Stimulated activated effector memory CD8-positive, alpha-beta T cell treated with anti-CD3 and anti-CD28 coated beads, Interleukin-12 subunit alpha, Interleukin-12 subunit beta, amount 100 ng/mL, for 72 hours (primary cell): ENCODE measurements at regions not wholly inside any gene's neighbourhood (a gene's known extent, or its start where the extent isn't known, plus 50 kb on each side); places are given as distances from the start of the nearest gene placed in this dataset.
A peak's percentile ranks its signal among the peaks of the same experiment; 100 is the strongest.
"Not testable (repeated sequence)": the region's sequence is repeated elsewhere in the genome, so short reads cannot be mapped to it uniquely, and the experiment has no call there.

ENCODE experiments used
- ATAC-seq: fragments of 150-1000 bp; cut with Tn5 transposase; 2 replicates; pipeline ENCODE4 v1.10.0; 2021
- DNase-seq, 2 donors: peaks; one replicate each; pipeline ENCODE4 v3.0.0; 2021 to 2022; ENCODE audit warnings: low spot score in 2 of 2
- H3K27ac Mint-ChIP-seq: one replicate; pipeline ENCODE4 v1.8.0; 2022; ENCODE audit warnings: mild to moderate bottlenecking, mixed read lengths
- H3K36me3 Mint-ChIP-seq: one replicate; pipeline ENCODE4 v1.8.0; 2022; ENCODE audit warnings: mild to moderate bottlenecking, mixed read lengths
- H3K4me1 Mint-ChIP-seq: one replicate; pipeline ENCODE4 v1.8.0; 2022; ENCODE audit warnings: mixed read lengths
- H3K4me3 Mint-ChIP-seq: one replicate; pipeline ENCODE4 v1.8.0; 2022; ENCODE audit warnings: mild to moderate bottlenecking, mixed read lengths
- H3K9me3 Mint-ChIP-seq: one replicate; pipeline ENCODE4 v1.8.0; 2022; ENCODE audit warnings: mixed read lengths

DNA sequence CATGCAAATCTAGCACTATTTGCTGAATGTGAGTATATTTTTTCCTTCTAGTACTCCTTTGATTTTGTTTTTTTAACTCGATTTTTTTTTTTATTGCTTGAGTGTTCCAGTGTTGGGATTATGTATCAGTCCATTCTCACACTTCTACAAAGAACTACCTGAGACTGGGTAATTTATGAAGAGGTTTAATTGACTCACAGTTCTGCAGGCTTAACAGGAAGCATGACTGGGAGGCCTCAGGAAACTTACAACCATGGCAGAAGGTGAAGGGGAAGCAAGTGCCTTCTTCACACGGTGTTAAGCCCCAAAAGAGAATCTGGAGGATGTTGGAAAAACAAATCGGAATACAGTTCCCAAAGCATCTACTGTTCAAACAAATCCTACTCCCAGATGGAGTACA, 69.1 kb downstream of the ZNF518B start:
- DNase-seq, H3K9me3 Mint-ChIP-seq, H3K4me1 Mint-ChIP-seq, H3K27ac Mint-ChIP-seq, ATAC-seq, H3K4me3 Mint-ChIP-seq, H3K36me3 Mint-ChIP-seq: not testable (repeated sequence)

DNA sequence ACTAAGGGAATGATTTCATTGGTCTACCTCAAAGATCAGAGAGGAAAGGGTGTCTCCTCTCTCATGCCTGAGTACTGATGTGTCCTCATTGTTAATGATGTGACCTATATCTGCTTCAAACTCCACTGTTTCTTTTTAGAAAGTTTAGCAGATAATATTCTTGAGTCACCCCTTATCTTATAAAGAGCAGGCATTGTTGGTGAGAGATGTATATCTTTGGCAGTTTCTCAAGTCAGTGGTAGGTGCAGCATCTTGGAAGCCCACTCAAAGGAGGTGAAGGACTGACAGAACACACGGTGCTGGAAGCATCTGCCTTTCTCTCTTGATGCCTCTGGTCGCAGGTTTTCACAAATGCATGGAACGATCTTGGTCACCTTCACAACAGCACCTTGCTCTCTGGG, 71.2 kb downstream of the ZNF518B start:
- Mint-ChIP-seq H3K27ac (no peak overlapping the region), H3K9me3 (no peaks in the 10 kb centered on the region), H3K4me1 (no peaks in the 10 kb centered on the region), H3K4me3 (no peak overlapping the region), H3K36me3 (no peaks in the 10 kb centered on the region)
- DNase-seq (no peak), ATAC-seq (no peak)

GRCh38 chr4:10384974-10385373, 72.3 kb downstream of the ZNF518B start:
- Mint-ChIP-seq H3K36me3 (no peaks in the 10 kb centered on the region), H3K9me3 (no peaks in the 10 kb centered on the region), H3K27ac (no peak overlapping the region), H3K4me3 (no peak overlapping the region), H3K4me1 (no peaks in the 10 kb centered on the region)
- ATAC-seq (peak; percentile 43), DNase-seq (no peak)

- H3K4me1 Mint-ChIP-seq = no peaks in the 10 kb centered on the region
- no peak overlapping the region for H3K4me3 Mint-ChIP-seq
- no peaks in the 10 kb centered on the region for H3K9me3 Mint-ChIP-seq
- no peak for DNase-seq
- no peak overlapping the region for H3K27ac Mint-ChIP-seq
- H3K36me3 Mint-ChIP-seq = no peaks in the 10 kb centered on the region
- ATAC-seq = no peak
Observed at GRCh38 chr4:10383417-10383816, 73.8 kb downstream of the ZNF518B start.

DNA sequence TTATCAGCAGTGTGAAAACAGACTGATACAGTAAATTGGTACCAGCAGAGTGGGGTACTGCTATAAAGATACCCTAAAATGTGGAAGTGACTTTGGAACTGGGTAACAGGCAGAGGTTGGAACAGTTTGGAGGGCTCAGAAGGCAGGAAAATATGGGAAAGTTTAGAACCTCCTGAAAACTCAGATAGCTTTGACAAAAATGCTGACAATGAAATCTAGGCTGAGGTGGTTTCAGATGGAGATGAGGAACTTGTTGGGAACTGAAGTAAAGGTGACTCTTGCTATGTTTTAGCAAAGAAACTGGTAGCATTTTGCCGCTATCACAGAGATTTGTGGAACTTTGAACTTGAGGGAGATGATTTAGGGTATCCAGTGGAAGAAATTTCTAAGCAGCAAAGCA, 75.1 kb downstream of the ZNF518B start:
- not testable (repeated sequence) for DNase-seq, H3K9me3 Mint-ChIP-seq, H3K27ac Mint-ChIP-seq, H3K4me3 Mint-ChIP-seq, H3K36me3 Mint-ChIP-seq, ATAC-seq, H3K4me1 Mint-ChIP-seq

DNA sequence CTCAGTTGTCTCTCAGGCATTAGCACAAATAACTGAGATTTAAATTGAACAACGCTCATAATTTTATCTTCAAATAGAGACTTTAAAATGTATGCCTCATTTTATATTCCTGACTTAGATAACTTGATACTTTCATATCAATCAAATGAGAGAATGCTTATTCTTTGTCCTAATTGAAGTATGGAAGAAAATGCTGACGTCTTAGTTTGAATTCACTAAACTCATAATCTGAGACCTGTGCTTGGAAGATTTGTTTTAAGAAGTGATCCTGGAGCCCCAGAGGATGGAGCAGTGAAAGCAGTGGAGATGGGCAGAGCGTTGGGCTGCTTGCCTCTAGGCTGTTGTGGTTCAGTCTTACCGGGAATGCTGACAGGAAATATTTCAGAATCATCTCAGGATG, 76.1 kb downstream of the ZNF518B start:
- no peaks in the 10 kb centered on the region for H3K36me3 Mint-ChIP-seq
- H3K4me1 Mint-ChIP-seq = no peaks in the 10 kb centered on the region
- no peaks in the 10 kb centered on the region for H3K9me3 Mint-ChIP-seq
- ATAC-seq = no peak
- no peak overlapping the region for H3K4me3 Mint-ChIP-seq
- H3K27ac Mint-ChIP-seq = no peak overlapping the region
- no peak for DNase-seq

DNA sequence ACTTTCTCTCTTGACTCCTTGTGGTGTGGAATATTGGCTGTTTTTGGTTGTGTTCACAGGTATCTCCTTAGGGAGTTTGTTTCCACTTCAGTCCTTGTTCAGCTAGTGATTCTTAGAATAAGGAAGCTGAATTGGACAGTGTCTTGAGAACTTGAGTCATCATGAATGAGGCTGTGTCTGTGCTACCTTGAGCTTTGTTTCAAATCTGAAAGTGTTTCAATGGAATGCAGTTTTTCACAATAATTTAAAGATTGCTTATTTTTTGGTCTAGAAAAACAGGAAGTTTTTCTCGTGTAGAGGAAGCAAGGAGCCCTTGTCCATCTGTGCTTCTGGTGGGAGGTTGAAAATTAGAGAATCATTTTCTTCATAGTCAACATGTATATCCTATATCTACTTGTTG, 76.5 kb downstream of the ZNF518B start:
- ATAC-seq (no peak), DNase-seq (no peak)
- Mint-ChIP-seq H3K4me1 (no peaks in the 10 kb centered on the region), H3K9me3 (no peaks in the 10 kb centered on the region), H3K36me3 (no peaks in the 10 kb centered on the region), H3K4me3 (no peak overlapping the region), H3K27ac (no peak overlapping the region)

DNA sequence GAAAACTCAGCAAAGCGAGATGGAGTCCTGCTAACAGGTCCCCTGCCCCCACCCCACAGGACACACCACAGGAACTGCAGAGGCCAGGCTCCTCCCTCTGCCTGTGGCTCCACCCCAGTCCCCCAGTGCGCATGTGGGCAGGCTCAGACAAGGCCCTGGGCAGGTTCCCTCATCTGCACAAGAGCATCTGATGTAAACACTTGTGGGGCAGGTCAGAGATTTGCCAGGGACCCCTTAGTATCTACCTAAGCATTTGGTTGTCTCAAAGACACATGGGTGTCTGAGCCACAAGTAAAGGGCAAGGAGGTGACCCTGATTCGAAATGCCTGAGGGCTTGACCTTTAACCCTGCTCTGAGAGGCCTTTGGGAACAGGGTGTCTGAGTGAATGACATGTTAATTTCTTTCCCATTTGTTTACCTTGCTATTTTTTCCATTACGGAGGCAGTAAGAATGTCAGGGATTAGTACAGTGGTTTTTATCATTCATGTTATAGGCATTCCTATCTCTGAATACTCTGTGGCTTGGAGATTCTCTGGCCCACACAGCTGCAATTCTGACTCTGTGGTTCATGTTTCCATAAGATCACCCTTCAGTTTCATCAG, 85.3 kb downstream of the ZNF518B start:
- no peaks in the 10 kb centered on the region for H3K4me1 Mint-ChIP-seq
- no peaks in the 10 kb centered on the region for H3K36me3 Mint-ChIP-seq
- H3K9me3 Mint-ChIP-seq = no peaks in the 10 kb centered on the region
- H3K27ac Mint-ChIP-seq = no peak overlapping the region
- DNase-seq (no peak), ATAC-seq (no peak)
- H3K4me3 Mint-ChIP-seq = no peak overlapping the region

GRCh38 chr4:10371121-10371520, 86.1 kb downstream of the ZNF518B start:
- Mint-ChIP-seq H3K4me3 (no peak overlapping the region), H3K4me1 (no peaks in the 10 kb centered on the region), H3K9me3 (no peaks in the 10 kb centered on the region), H3K36me3 (no peaks in the 10 kb centered on the region), H3K27ac (no peak overlapping the region)
- DNase-seq = no peak
- no peak for ATAC-seq

GRCh38 chr4:10369517-10369916, 87.7 kb downstream of the ZNF518B start:
- no peak overlapping the region for H3K4me3 Mint-ChIP-seq
- no peak for DNase-seq
- no peaks in the 10 kb centered on the region for H3K9me3 Mint-ChIP-seq
- ATAC-seq = no peak
- no peak overlapping the region for H3K27ac Mint-ChIP-seq
- no peaks in the 10 kb centered on the region for H3K4me1 Mint-ChIP-seq
- H3K36me3 Mint-ChIP-seq = no peaks in the 10 kb centered on the region

DNA sequence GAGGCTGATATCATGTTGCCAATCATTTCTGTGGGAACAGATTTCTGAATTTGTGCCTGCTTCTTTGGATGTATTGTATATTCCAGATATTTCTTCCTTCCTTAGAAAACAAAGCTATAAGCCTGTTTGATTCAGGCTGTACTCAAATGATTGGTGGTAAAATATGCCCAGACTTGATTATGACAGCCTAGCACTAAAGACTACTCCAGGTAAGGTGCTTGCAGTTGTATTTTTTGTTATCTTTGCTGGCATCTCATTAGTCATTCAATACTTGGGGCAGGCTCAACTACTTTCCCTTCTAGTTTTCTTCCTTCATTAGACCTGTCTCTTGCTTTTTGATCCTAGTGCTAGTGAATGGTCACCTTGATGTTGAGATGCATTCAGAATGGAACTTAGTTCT, 90.6 kb downstream of the ZNF518B start:
- Mint-ChIP-seq H3K4me3 (no peak overlapping the region), H3K36me3 (no peaks in the 10 kb centered on the region), H3K27ac (no peak overlapping the region), H3K4me1 (no peaks in the 10 kb centered on the region), H3K9me3 (no peaks in the 10 kb centered on the region)
- no peak for ATAC-seq
- DNase-seq = no peak

GRCh38 chr4:10364194-10364593, 93.0 kb downstream of the ZNF518B start:
- ATAC-seq (no peak), DNase-seq (no peak)
- no peaks in the 10 kb centered on the region for H3K36me3 Mint-ChIP-seq
- no peaks in the 10 kb centered on the region for H3K4me1 Mint-ChIP-seq
- H3K4me3 Mint-ChIP-seq = no peak overlapping the region
- no peaks in the 10 kb centered on the region for H3K9me3 Mint-ChIP-seq
- H3K27ac Mint-ChIP-seq = no peak overlapping the region

GRCh38 chr4:10354746-10355145, 102.5 kb downstream of the ZNF518B start:
- H3K9me3 Mint-ChIP-seq = no peaks in the 10 kb centered on the region
- H3K4me1 Mint-ChIP-seq = no peaks in the 10 kb centered on the region
- H3K4me3 Mint-ChIP-seq = no peak overlapping the region
- DNase-seq (no peak), ATAC-seq (no peak)
- no peaks in the 10 kb centered on the region for H3K36me3 Mint-ChIP-seq
- no peak overlapping the region for H3K27ac Mint-ChIP-seq

DNA sequence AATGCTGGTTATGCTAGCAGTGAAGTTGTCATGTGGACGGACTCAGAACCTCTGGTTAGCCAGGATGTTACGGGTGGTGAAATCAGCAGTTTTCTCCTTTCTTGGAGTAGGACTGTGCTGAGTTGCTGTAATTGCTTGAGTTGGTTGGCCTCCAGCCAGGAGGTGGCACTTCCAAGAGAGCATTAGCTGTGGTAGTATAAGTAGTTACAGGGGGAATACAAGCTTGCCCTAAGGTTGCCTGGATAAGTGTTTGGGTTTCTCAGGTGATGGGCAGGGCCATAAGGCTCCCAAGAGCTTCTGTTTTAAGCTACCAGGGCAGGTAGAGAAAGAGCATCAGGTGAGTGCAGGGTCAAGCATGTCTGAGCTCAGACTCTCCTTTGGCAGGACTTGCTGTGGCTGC, 103.0 kb downstream of the ZNF518B start:
- Mint-ChIP-seq H3K27ac (no peak overlapping the region), H3K9me3 (no peaks in the 10 kb centered on the region), H3K36me3 (no peaks in the 10 kb centered on the region), H3K4me1 (no peaks in the 10 kb centered on the region), H3K4me3 (no peak overlapping the region)
- ATAC-seq (no peak), DNase-seq (no peak)

DNA sequence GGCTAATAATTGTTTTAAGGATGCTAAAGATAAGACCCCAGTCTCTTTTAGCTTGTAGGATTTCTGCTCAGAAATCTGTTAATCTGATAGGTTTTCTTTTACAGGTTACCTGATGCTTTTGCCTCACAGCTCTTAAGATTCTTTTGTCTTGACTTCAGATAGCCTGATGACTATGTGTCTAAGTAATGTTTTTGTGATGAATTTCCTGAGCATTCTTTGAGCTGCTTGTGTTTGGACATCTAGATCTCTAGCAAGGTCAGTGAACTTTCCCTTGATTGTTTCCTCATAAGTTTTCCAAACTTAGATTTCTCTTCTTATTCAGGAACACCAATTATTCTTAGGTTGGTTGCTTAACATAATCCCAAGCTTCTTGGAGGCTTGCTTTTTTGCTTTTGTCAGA, 104.1 kb downstream of the ZNF518B start:
- H3K4me1 Mint-ChIP-seq = no peaks in the 10 kb centered on the region
- H3K4me3 Mint-ChIP-seq = no peak overlapping the region
- ATAC-seq = no peak
- no peaks in the 10 kb centered on the region for H3K9me3 Mint-ChIP-seq
- H3K27ac Mint-ChIP-seq = no peak overlapping the region
- no peaks in the 10 kb centered on the region for H3K36me3 Mint-ChIP-seq
- DNase-seq = no peak

GRCh38 chr4:10348241-10348640, 109.0 kb downstream of the ZNF518B start:
- no peaks in the 10 kb centered on the region for H3K36me3 Mint-ChIP-seq
- no peak for DNase-seq
- H3K4me3 Mint-ChIP-seq = no peak overlapping the region
- H3K9me3 Mint-ChIP-seq = no peaks in the 10 kb centered on the region
- no peaks in the 10 kb centered on the region for H3K4me1 Mint-ChIP-seq
- ATAC-seq = no peak
- no peak overlapping the region for H3K27ac Mint-ChIP-seq

- no peaks in the 10 kb centered on the region for H3K36me3 Mint-ChIP-seq
- H3K4me3 Mint-ChIP-seq = no peak overlapping the region
- H3K9me3 Mint-ChIP-seq = no peaks in the 10 kb centered on the region
- DNase-seq (no peak), ATAC-seq (no peak)
- no peaks in the 10 kb centered on the region for H3K4me1 Mint-ChIP-seq
- H3K27ac Mint-ChIP-seq = no peak overlapping the region
Observed at GRCh38 chr4:10347815-10348214, 109.4 kb downstream of the ZNF518B start.
